Hindlimb muscle (tissue), 1 donor: ENCODE measurements at regions not wholly inside any gene's neighbourhood (a gene's known extent, or its start where the extent isn't known, plus 50 kb on each side); places are given as distances from the start of the nearest gene placed in this dataset.

Experiments
- DNase-seq: peaks from one replicate; pipeline ENCODE4 v3.0.0-alpha.2; 2013

- DNase-seq, result no peak
Measured at GRCh38 chr13:55500694-55501093, 1640.0 kb upstream of the PRR20A start.

- no peak for DNase-seq
Measured at GRCh38 chr13:55516610-55517009, 1624.1 kb upstream of the PRR20A start.

DNA sequence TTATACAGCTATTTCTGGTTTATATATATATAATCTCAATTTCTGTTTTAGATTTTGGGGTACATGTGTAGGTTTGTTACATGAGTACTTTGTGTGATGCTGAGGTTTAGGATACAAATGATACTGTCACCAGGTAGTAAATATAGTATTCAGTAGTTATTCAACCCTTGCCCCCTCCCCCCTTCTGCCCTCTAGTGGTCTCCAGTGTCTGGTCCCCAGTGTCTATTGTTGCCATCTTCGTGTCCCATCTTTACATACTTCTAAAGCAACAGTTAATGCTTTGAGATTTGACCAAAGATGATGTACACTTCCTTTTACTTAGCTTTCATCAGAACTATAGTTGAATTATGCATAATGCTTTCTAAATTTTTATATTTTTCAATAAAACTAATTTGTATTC, 1623.4 kb upstream of the PRR20A start:
- no peak for DNase-seq

DNA sequence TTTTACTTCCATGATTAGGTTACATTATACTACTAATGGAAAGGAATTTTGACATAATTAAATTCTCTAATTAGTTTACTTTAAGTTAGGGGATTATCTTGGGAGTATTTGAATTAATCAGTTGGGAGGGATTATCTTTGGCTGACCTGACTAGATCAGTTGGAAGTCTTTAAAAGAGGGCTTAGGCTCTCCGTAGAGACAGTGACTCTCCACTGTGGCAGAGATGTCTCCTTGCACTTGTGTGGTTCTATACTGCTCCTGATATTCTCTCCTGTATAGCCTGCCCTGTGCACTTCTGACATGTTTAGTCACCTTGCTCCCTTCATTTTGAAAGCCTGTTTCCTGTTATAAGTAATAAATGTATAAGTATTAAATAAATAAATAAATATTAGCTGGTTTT, 1612.3 kb upstream of the PRR20A start:
- no peak for DNase-seq

- no peak for DNase-seq
Measured at GRCh38 chr13:55534306-55534705, 1606.4 kb upstream of the PRR20A start.

DNA sequence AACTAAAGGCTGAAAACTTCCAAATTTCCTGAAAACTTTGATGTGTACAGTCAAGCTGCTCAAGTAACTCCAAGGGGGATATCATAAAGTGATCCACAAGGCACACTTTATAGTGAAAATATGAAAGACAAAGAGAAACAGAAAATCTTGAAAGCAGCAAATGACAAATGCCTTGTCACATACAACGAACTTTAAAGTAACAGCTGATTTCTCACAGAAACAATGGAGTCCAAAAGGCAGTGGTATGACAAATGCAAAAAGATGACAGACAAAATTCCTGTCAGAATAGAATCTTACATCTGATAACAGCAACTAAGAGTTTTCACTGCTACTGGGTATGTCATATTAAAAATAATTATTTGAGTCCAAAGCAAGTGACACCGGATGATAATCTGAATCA, 1602.3 kb upstream of the PRR20A start:
- no peak for DNase-seq

DNA sequence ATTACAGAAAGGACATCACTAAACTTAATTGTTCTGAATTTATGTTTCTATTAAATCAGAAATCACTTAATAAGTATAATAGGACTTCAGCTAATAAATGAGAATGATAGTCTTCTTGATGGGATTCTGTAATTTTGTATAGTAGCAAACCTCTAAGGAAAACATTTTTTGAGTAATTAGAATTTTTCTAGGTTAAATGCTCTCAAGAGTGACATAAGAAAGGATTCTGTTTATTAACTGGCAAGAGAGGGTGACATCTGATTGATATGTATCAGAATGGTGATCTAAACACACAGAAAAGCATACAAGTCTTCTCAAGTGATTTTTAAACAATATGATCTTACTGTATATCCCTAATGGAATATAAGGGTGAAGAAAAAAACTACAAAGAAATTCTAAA, 1597.7 kb upstream of the PRR20A start:
- no peak for DNase-seq

DNA sequence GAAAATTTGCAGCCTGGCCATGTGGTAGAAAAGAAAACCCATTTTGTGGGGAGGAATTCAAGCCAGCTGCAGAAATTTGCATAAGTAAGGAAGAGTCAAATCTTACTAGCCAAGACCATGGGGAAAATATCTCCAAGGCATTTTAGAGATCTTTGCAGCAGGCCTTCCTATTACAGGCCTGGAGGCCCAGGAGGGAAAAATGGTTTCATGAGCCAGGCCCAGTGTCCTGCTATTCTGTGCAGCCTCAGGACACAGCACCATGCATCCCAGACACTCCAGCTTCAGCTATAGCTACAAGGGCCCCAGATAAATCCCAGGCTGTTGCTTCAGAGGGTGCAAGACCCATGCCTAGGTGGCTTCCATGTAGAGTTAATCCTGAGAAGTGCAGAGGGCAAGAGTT, 1590.1 kb upstream of the PRR20A start:
- DNase-seq, result no peak

DNA sequence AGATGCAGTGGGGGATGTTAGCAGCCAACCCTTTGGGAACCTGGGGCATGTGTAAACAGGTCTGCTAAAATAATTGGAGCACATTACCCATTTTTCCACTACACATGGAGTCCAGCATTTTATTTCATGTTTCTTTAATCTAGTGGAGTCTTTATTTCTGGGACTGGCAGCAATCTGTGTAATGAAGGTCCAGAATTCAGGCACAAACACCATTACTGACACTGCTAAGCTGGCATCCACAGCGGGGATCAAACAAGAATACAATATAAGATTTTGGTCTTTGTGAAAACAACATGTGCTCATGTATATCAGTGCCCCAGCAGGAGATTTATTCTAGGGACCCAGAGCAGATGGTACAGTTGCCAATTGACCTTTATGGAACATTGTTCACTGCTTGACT, 1587.0 kb upstream of the PRR20A start:
- DNase-seq, result no peak

DNA sequence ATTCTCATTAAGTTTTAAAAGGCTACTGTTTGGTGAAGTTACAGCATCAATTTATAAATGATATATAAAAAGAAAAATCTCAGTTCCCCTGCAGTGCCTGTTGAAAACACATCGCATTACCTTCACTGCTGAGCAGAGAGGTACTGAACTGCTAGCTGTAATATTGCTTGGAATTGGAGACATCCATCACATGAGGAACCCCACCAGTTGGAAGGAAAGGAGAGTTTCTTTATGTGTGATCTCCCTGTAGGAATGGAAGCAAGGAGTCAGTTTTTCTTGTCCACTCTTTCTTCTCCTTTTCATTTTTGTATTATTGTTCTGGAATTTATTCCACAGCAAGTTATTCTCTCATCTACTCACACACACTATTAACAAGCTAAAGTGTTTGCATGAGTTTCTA, 1586.0 kb upstream of the PRR20A start:
- no peak for DNase-seq

- no peak for DNase-seq
Measured at GRCh38 chr13:55560331-55560730, 1580.4 kb upstream of the PRR20A start.

- DNase-seq, result no peak
Measured at GRCh38 chr13:55563267-55563666, 1577.5 kb upstream of the PRR20A start.

- no peak for DNase-seq
Measured at GRCh38 chr13:55566334-55566733, 1574.4 kb upstream of the PRR20A start.

GRCh38 chr13:55566779-55567178, 1573.9 kb upstream of the PRR20A start:
- no peak for DNase-seq

GRCh38 chr13:55567721-55568625, 1572.7 kb upstream of the PRR20A start:
- DNase-seq, result no peak

- DNase-seq, result no peak
Measured at GRCh38 chr13:55569082-55569481, 1571.6 kb upstream of the PRR20A start.

- DNase-seq, result no peak
Measured at GRCh38 chr13:55569514-55569913, 1571.2 kb upstream of the PRR20A start.

- DNase-seq, result no peak
Measured at GRCh38 chr13:55570371-55570770, 1570.3 kb upstream of the PRR20A start.

GRCh38 chr13:55571237-55571867, 1569.4 kb upstream of the PRR20A start:
- no peak for DNase-seq

DNA sequence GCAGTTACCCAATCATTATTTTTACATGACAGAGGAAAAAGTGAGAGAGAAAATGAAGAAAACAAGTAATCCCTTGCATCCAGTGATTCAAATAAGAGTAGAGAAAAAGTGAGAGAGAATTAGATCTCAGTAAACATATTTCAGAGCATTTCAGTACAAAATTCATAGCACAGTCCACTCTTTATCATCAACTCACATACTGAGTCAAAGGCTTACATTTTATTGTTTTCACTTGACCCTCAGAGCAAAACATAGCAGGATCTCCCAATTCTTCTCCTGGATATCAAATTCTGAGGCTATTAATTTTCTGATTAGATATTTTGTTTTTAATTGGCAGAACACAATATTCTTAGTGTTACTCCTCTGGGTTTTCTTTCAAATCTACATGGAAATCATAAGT, 1568.3 kb upstream of the PRR20A start:
- DNase-seq, result no peak

DNA sequence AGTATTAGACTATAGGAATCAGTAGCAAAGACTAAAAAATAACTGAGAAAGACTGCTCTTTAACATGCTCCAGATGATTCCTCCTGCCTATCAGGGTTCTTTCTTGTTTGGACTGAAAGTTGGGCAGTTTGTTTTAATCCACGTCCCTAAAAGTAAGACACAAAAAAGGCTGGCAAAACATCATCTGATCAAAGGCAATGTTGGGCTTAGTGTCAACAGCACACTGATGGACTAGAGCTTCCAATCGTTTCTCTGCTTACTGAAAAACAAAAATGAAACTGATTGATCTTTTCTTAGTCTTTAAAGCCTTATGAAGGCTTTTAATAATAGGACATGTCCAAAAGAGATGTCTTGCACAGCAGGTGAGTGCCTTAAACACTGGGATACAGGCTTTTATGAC, 1567.9 kb upstream of the PRR20A start:
- no peak for DNase-seq

- DNase-seq, result no peak
Measured at GRCh38 chr13:55573565-55573964, 1567.2 kb upstream of the PRR20A start.

GRCh38 chr13:55576389-55576788, 1564.3 kb upstream of the PRR20A start:
- no peak for DNase-seq
